HG03558 (cell line): ENCODE measurements at regions not wholly inside any gene's neighbourhood (a gene's known extent, or its start where the extent isn't known, plus 50 kb on each side); places are given as distances from the start of the nearest gene placed in this dataset.

ENCODE experiments used
- ATAC-seq: cut with Tn5 transposase; IDR thresholded peaks from one replicate; pipeline ENCODE4 v1.9.1; 2021; ENCODE audit warnings: moderate number of reproducible peaks; ENCODE audit not compliant: unreplicated experiment; ENCODE audit errors: extremely low read depth

- ATAC-seq = no peak
Observed at GRCh38 chr3:14284694-14285547, 106.3 kb downstream of the LSM3 start.

- ATAC-seq = no peak
Observed at GRCh38 chr3:14285548-14285925, 106.9 kb downstream of the LSM3 start.

- no peak for ATAC-seq
Observed at GRCh38 chr3:14286887-14287500, 108.4 kb downstream of the LSM3 start.

GRCh38 chr3:14288177-14288788 lies 109.7 kb downstream of the LSM3 start:
- no peak for ATAC-seq

- no peak for ATAC-seq
Observed at GRCh38 chr3:14288833-14289451, 110.3 kb downstream of the LSM3 start.

- ATAC-seq = no peak
Observed at GRCh38 chr3:14289590-14290461, 111.2 kb downstream of the LSM3 start.

- ATAC-seq = no peak
Observed at GRCh38 chr3:14290631-14291385, 111.6 kb upstream of the SLC6A6 start.

- ATAC-seq = no peak
Observed at GRCh38 chr3:14295037-14295436, 107.4 kb upstream of the SLC6A6 start.

GRCh38 chr3:14295801-14296200 lies 106.6 kb upstream of the SLC6A6 start:
- no peak for ATAC-seq

GRCh38 chr3:14297305-14297704 lies 105.1 kb upstream of the SLC6A6 start:
- ATAC-seq = no peak

GRCh38 chr3:14297784-14298236 lies 104.6 kb upstream of the SLC6A6 start:
- no peak for ATAC-seq

GRCh38 chr3:14298442-14298841 lies 104.0 kb upstream of the SLC6A6 start:
- ATAC-seq = no peak

- ATAC-seq = no peak
Observed at GRCh38 chr3:14298991-14299555, 103.3 kb upstream of the SLC6A6 start.

- peak; percentile 52 for ATAC-seq
Observed at GRCh38 chr3:14299767-14300166, 102.6 kb upstream of the SLC6A6 start.

- ATAC-seq = no peak
Observed at GRCh38 chr3:14300721-14301399, 101.5 kb upstream of the SLC6A6 start.

- ATAC-seq = no peak
Observed at GRCh38 chr3:14301558-14301957, 100.8 kb upstream of the SLC6A6 start.

GRCh38 chr3:14303336-14304100 lies 98.9 kb upstream of the SLC6A6 start:
- ATAC-seq = no peak
